ENCODE measurements at regions not wholly inside any gene's neighbourhood (a gene's known extent, or its start where the extent isn't known, plus 50 kb on each side); places are given as distances from the start of the nearest gene placed in this dataset.

DNA sequence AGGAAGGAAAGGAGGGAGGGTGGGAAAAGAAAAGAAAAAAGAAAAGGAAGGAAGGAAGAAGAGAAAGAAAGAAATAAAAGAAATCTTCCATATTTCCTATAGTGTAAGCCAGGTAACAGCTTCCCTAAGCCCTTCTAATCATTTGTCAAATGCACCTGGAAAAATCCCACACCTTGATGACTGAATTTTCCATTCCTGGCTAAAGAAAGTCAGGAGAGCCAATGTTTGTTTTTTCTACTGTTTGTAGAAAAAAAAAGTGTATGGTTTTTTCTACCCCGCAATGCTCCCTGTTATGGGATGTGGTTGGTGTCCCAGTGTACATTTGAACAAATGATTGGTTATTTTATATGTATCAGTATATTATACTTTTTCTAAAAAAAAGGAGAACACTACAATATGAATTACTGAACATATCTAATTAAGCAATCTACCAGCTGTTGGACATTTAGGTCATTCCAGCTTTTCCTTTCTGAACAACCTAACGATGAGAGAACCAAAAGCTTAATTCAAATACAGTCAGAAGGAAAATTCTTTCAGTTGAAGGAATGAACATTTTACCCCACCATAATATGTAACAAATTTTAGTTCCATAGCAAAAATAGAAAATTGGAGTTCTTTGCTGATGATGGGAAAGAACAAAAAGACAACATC, 355.0 kb downstream of the SETD4 start:
- TF ChIP-seq POLR2AphosphoS5 (IDR thresholded peaks at IDR 0.05; ENCODE audit: low read depth, low read length): no peak
- TF ChIP-seq, protein P1, sequence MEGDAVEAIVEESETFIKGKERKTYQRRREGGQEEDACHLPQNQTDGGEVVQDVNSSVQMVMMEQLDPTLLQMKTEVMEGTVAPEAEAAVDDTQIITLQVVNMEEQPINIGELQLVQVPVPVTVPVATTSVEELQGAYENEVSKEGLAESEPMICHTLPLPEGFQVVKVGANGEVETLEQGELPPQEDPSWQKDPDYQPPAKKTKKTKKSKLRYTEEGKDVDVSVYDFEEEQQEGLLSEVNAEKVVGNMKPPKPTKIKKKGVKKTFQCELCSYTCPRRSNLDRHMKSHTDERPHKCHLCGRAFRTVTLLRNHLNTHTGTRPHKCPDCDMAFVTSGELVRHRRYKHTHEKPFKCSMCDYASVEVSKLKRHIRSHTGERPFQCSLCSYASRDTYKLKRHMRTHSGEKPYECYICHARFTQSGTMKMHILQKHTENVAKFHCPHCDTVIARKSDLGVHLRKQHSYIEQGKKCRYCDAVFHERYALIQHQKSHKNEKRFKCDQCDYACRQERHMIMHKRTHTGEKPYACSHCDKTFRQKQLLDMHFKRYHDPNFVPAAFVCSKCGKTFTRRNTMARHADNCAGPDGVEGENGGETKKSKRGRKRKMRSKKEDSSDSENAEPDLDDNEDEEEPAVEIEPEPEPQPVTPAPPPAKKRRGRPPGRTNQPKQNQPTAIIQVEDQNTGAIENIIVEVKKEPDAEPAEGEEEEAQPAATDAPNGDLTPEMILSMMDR (IDR thresholded peaks at IDR 0.05): no peak
- TF ChIP-seq, protein P2, sequence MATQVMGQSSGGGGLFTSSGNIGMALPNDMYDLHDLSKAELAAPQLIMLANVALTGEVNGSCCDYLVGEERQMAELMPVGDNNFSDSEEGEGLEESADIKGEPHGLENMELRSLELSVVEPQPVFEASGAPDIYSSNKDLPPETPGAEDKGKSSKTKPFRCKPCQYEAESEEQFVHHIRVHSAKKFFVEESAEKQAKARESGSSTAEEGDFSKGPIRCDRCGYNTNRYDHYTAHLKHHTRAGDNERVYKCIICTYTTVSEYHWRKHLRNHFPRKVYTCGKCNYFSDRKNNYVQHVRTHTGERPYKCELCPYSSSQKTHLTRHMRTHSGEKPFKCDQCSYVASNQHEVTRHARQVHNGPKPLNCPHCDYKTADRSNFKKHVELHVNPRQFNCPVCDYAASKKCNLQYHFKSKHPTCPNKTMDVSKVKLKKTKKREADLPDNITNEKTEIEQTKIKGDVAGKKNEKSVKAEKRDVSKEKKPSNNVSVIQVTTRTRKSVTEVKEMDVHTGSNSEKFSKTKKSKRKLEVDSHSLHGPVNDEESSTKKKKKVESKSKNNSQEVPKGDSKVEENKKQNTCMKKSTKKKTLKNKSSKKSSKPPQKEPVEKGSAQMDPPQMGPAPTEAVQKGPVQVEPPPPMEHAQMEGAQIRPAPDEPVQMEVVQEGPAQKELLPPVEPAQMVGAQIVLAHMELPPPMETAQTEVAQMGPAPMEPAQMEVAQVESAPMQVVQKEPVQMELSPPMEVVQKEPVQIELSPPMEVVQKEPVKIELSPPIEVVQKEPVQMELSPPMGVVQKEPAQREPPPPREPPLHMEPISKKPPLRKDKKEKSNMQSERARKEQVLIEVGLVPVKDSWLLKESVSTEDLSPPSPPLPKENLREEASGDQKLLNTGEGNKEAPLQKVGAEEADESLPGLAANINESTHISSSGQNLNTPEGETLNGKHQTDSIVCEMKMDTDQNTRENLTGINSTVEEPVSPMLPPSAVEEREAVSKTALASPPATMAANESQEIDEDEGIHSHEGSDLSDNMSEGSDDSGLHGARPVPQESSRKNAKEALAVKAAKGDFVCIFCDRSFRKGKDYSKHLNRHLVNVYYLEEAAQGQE (IDR thresholded peaks at IDR 0.05; ENCODE audit: insufficient read depth in 1 of 2, low read depth in 2 of 2, low read length in 1 of 2): no peak
